ENCODE measurements at regions not wholly inside any gene's neighbourhood (a gene's known extent, or its start where the extent isn't known, plus 50 kb on each side); places are given as distances from the start of the nearest gene placed in this dataset.

DNA sequence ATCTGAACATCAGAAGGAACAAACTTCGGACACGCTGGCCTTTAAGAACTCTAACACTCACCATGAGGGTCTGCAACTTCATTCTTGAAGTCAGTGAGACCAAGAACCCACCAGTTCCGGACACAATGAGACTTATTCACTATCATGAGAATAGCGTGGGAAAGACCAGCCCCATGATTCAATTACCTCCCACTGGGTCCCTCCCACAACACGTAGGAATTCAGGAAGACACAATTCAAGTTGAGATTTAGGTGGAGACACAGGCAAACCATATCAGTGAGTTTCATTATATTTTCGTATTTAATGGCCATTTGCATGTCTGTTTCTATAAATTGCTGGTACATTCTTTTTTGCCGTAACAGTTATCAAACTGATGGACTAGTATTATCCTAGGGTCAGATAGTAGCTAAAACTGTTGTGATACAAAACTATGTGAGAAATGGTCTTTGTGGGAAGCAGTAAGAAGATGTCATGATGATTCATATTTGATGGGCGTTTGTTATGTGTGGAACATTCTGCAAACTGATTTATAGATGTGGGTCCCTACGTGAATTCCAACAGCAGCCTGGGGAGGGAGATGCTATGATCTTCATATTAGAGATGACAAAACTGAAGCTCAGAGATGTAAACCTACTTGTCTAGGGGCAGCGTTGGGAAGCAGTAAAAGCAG lies 282.4 kb upstream of the TMEM132C start:
- H3K4me3 ChIP-seq: no peak overlapping the region
- no peaks in the 10 kb centered on the region for H3K36me3 ChIP-seq
- intact Hi-C loops (cut with DNase I; ENCODE audit: low total_unique reads): no loop called here
- no peak for DNase-seq
- in situ Hi-C loops (cut with MboI; ENCODE audit: low sequenced_read_pairs in 4 of 4): no loop called here
- no peaks in the 10 kb centered on the region for H3K9me3 ChIP-seq
- no peak overlapping the region for H3K27ac ChIP-seq
- TF ChIP-seq, protein P1, sequence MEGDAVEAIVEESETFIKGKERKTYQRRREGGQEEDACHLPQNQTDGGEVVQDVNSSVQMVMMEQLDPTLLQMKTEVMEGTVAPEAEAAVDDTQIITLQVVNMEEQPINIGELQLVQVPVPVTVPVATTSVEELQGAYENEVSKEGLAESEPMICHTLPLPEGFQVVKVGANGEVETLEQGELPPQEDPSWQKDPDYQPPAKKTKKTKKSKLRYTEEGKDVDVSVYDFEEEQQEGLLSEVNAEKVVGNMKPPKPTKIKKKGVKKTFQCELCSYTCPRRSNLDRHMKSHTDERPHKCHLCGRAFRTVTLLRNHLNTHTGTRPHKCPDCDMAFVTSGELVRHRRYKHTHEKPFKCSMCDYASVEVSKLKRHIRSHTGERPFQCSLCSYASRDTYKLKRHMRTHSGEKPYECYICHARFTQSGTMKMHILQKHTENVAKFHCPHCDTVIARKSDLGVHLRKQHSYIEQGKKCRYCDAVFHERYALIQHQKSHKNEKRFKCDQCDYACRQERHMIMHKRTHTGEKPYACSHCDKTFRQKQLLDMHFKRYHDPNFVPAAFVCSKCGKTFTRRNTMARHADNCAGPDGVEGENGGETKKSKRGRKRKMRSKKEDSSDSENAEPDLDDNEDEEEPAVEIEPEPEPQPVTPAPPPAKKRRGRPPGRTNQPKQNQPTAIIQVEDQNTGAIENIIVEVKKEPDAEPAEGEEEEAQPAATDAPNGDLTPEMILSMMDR (IDR thresholded peaks at IDR 0.05 in 4 of 5, conservative IDR thresholded peaks at IDR 0.05 in 1 of 5): no peak
- TF ChIP-seq POLR2A (IDR thresholded peaks at IDR 0.05): no peak
- no peaks in the 10 kb centered on the region for H3K4me1 ChIP-seq
- ATAC-seq: no peak
- H3K27me3 ChIP-seq: no peaks in the 10 kb centered on the region

DNA sequence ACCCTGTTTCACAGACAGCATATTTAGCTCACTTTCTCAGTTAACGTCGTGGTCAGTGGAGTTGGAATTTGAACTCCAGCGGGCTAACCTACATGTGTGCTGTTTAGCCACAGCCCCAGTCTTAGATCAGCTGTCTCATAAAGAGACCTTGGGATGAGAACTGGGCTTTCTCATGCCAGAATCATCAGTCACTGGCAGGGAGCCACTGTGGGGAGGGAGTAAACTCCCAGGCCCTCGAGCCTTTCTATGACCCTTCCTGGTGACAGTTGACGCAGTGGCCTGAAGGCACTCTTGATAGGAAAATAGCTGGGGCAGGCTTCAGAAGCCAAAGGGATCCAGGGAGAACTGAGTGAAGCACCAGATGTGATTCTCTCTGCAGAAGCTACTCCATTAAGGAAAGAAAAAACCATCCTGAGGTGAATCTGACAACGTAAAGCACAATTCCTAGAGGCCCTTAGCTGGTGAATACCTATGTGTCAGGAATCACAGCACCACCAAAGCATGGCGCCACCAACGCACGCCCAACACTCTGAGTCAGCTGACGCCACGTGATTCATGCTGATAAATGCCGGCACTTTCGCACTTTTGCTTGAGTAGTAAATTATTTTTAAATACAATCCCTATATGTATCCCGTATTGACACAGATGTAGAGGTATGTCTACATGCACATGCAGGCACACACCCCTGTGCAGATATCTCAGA lies 279.6 kb upstream of the TMEM132C start:
- in situ Hi-C loops (cut with MboI; ENCODE audit: low sequenced_read_pairs in 4 of 4) (no loop called here), intact Hi-C loops (cut with DNase I; ENCODE audit: low total_unique reads) (no loop called here)
- Histone ChIP-seq H3K4me3 (no peak overlapping the region), H3K27me3 (no peaks in the 10 kb centered on the region), H3K9me3 (no peaks in the 10 kb centered on the region), H3K4me1 (no peaks in the 10 kb centered on the region), H3K36me3 (no peaks in the 10 kb centered on the region), H3K27ac (no peak overlapping the region)
- DNase-seq (no peak), ATAC-seq (no peak)
- TF ChIP-seq POLR2A (IDR thresholded peaks at IDR 0.05): no peak
- TF ChIP-seq, protein P1 (IDR thresholded peaks at IDR 0.05 in 4 of 5, conservative IDR thresholded peaks at IDR 0.05 in 1 of 5): no peak

DNA sequence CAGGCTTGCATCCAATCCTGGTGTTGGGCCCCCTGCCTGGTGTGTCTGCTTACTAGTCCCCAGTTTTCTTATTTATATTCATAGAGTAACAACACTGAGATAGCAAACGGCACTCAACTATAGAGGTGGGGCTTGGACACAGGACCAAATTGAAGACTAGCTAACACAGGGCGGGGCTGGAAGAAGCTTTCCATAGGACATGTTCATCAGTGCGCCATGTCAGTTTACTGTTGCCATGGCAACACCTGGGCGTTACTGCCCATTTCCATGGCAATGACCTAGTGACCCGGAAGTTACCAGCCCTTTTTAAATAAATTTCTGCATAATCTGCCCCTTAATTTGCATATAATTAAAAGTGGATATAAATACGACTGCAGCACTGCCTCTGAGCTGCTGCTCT lies 275.5 kb upstream of the TMEM132C start:
- Histone ChIP-seq H3K27me3 (no peaks in the 10 kb centered on the region), H3K9me3 (no peaks in the 10 kb centered on the region), H3K4me3 (no peak overlapping the region), H3K36me3 (no peaks in the 10 kb centered on the region), H3K27ac (no peak overlapping the region), H3K4me1 (no peaks in the 10 kb centered on the region)
- in situ Hi-C loops (cut with MboI; ENCODE audit: low sequenced_read_pairs in 4 of 4) (no loop called here), intact Hi-C loops (cut with DNase I; ENCODE audit: low total_unique reads) (no loop called here)
- no peak for DNase-seq
- TF ChIP-seq POLR2A (IDR thresholded peaks at IDR 0.05): no peak
- TF ChIP-seq, protein P1 (IDR thresholded peaks at IDR 0.05 in 4 of 5, conservative IDR thresholded peaks at IDR 0.05 in 1 of 5): no peak
- no peak for ATAC-seq

DNA sequence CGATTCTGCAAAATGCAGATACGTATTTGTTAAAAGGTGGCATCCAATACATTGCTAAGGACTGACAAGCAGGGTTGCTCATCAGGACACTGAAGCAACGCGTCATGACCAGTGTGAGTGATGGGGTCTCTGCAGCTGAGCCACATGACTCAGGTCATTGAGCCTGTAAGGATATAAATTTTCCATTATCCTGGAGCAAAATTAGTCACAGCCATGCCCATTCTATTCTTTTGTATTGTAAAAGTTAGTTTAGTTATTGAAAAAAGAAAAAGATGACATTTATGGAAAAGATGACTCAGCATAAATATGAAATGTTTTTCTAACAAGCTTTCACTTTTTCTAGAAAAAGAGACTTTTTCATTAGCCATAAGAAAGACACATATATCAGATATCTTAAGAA lies 268.0 kb upstream of the TMEM132C start:
- no peak for DNase-seq
- no peaks in the 10 kb centered on the region for H3K27me3 ChIP-seq
- no peaks in the 10 kb centered on the region for H3K36me3 ChIP-seq
- no peaks in the 10 kb centered on the region for H3K4me1 ChIP-seq
- in situ Hi-C loops (cut with MboI; ENCODE audit: low sequenced_read_pairs in 4 of 4) (no loop called here), intact Hi-C loops (cut with DNase I; ENCODE audit: low total_unique reads) (no loop called here)
- H3K27ac ChIP-seq: no peak overlapping the region
- no peaks in the 10 kb centered on the region for H3K9me3 ChIP-seq
- H3K4me3 ChIP-seq: no peak overlapping the region
- no peak for TF ChIP-seq POLR2A (IDR thresholded peaks at IDR 0.05)
- TF ChIP-seq, protein P1 (IDR thresholded peaks at IDR 0.05 in 4 of 5, conservative IDR thresholded peaks at IDR 0.05 in 1 of 5): no peak
- ATAC-seq: no peak

All from gastrocnemius medialis (tissue), 4 donors.